GDM1 (cell line): ENCODE measurements at regions not wholly inside any gene's neighbourhood (a gene's known extent, or its start where the extent isn't known, plus 50 kb on each side); places are given as distances from the start of the nearest gene placed in this dataset.
"Not testable (repeated sequence)": the region's sequence is repeated elsewhere in the genome, so short reads cannot be mapped to it uniquely, and the experiment has no call there.

Experiments
- DNase-seq: peaks from one replicate; lab custom pipeline; 2025; lab: John Stamatoyannopoulos, UW

DNA sequence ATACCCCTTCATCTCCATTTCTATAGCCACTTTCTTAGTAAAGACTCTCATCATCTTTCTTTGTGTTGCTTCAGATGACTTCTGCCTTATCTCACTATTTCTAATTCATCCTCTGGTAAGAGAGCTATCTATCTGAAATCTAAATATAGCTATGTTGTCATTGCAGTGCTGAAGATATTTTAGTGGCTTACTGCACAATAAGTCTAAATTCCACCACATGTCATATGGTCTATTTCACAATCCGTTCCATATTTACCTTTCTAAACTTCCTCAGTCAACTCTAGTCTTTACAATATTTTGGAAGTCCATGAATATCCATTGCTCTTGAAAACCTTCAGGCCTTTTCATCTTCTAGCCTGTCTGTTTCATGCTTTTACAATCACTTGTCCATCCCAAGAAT, 465.1 kb upstream of the SLC10A2 start:
- no peak for DNase-seq

DNA sequence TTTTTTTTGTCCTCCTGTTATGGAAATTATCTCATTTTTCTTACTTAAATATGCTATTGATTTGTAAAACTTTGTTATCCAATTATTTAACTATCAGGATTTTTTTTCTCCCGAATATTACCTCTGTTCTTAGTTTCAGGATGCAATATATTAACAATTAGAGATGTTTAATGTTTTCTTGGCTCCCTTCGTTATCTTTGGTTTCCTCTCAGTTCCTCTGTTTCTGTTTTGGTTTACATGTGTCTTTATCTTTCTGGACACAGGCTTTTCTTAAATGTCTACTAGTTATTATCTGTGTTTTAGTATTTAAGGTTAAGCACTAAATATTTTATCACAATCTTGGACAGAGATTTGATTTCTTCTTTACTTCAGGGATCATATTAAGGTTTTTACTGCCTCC, 462.2 kb upstream of the SLC10A2 start:
- no peak for DNase-seq

DNA sequence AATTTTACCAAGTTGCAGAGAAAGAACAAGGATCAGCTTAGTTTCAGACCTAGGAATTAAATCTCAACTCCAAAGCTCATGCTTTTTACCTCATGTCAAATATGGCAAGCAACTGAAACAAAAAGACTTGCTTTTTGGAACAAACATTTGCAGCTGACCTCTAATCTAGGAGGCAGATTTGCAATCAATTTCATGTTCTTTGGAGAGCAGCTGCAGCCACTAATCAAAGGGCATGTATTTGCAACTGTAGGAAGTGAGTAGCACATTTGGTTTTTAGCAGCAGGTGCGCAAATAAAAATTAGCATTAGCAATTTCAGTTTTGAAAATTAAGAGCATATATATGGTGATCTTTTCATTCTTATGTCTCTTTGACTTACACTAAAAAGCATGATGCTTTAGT, 459.3 kb upstream of the SLC10A2 start:
- DNase-seq = no peak

DNA sequence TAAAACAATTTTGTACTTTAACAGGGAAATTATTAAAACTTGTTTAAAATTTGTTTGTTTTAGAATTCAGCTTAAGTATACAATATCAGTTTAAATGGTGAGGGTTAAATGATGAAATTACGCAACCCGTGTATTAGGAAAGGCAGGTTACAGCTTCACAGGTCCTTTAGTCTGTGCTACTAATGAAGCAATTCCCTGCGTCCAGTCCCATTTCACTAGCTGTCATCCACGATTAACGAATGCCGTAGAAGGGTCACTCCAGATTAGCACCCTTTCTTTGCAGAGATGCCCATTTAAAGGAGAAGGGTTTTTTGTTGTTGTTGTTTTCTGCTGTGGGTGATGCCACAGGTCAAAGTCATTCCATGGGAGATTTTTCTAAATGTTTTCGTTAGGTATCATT, 457.6 kb upstream of the SLC10A2 start:
- DNase-seq = no peak

DNA sequence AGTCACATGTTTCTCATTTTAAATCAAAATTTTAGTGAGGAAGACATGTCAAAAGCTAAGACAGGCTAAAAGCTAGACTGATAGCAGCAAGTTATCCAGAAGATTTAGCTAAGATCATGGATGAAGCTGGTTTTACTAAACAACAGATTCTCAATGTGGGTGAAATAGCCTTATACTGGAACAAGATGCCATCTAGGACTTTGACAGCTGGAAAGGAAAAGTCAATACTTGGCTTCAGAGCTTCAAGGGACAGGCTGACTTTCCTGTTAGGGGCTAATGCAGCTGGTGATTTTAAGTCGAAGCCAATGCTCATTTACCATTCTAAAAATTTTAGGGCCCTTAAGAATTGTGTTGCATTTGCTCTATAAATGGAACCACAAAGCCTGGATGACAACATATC, 455.3 kb upstream of the SLC10A2 start:
- DNase-seq = no peak

DNA sequence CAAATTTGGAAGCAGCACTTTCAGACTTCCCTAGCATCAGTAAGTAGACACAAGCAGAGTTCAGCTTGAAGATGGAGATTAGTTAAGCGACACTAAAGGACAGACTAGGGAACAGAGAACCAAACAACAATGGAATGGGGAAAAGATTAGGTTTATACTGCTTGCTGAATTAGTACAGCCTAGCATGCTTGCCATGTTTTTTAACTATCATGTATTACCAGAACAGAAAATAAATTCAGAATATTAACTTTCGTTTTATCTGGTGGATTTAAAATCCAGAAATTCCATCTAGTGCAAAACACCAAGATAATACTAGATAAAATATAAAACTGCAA, 451.5 kb upstream of the SLC10A2 start:
- no peak for DNase-seq

DNA sequence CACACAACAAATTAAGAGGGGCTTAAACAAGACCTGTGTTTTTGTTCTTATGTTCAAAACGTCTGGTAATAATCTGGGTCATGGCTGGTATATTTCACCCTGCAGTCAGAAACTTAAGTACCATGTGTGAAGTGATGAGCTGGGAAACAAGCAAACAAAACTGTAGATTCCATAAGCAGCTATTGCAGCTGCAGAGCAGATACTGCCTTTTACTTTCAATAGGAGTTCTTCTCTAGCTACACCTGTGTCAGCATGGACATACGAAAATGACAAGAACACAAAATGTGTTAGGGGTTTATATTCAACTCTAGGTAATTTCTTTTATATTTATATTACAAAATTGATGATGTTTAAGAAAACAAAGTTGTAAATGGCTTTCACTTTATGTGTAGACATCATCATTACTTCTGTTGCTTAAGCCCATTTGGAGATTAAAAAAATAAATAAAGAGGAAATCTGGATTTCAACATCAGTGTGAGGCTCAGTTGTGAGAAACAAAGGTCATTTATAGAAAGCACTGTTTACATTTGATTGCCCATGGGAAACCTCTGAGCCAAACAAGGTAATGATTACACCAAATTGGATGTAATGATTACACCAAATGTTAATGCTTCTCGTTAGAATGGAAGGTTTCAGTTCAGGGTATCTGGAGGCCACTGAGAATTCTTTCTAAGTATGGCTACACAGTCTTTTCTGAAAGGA, 451.0 kb upstream of the SLC10A2 start:
- DNase-seq = no peak

DNA sequence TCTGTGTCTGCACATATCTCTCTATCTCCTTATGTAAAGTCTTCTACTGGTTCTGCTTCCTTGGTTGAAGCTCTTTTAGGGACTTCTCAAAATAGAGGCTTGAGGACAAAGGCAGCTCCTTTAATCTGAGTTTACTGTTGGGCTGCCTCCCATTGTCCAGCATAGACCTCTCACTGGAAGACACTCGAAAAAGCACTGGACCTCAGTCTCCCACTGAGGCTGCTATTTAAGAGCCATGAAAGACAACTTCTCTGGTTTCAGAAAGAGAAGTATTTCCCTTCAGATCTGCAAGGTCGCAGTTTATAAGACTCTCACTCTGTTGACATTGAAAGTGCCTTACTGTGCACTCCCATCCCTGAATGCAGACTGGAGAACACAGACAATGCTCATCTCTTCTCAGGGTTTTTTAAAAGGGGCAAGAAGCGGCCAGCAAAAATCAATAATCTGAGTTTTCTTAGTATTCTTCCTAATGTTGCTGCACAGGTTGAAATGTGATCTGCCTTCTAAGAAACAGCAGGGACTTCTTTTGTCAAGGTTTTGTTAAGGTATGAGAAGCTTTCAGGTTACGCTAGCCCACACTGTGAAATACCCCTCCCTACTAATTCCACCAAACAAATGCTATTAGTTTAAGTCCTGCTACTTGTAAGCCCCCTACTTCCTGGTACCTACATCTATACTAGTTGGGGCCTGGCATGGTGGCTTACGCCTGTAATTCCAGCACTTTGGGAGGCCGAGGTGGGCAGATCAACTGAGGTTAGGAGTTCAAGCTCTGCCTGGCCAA, 450.0 kb upstream of the SLC10A2 start:
- no peak for DNase-seq

DNA sequence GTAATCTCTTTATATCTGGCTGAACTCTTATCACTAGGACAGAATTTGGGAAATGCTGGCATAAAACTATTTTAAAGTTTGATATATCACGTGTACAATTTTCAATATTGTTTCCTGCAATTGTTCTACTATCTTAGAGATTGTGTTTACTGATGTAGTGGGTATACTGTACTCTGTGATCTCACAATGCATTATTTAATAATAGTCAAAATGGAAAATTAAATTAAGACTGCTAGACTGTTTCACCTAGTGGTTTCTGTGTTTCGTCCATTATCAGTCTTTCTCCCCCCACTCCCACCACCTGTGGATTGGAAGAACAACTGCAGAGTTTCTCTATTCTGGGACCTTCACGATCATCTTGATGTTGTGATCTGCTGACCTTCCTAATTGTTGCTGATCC, 449.2 kb upstream of the SLC10A2 start:
- DNase-seq = no peak

DNA sequence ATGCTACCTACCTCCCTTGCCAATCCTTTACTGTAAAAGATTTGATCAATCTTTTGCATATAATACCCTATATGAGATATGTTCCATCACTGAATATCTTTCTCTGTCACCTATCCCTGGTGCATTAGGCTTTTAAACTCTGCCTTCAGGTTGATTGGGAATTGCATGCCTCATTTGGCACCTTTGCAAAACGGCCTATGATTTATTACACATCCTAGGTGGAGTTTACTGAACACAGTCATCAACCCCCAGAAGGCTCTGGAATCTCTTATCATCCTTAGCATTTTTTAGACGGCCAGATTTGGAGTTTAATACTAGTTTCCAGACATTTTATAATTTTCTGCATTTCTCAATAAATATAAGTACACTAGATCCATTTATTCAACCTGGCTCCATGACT, 448.4 kb upstream of the SLC10A2 start:
- DNase-seq = no peak

DNA sequence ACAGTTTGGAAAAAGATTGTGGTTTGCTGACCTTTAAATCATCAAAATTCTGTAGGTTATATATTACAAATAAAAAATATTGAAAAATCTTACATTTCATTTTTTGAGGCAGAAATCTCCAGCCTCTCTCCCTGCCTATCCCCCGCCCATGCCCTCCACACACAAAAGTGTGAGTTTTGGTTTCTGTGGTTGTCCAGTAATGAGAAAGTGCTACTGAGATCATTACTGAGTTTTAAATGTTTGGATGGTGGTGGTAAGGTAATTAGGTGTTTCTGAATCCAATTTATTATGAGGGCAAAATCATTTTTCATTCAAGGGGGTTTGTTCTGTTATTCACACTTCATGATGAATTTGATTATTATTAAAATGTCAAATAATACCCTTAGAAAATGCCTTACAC, 448.0 kb upstream of the SLC10A2 start:
- DNase-seq = no peak

DNA sequence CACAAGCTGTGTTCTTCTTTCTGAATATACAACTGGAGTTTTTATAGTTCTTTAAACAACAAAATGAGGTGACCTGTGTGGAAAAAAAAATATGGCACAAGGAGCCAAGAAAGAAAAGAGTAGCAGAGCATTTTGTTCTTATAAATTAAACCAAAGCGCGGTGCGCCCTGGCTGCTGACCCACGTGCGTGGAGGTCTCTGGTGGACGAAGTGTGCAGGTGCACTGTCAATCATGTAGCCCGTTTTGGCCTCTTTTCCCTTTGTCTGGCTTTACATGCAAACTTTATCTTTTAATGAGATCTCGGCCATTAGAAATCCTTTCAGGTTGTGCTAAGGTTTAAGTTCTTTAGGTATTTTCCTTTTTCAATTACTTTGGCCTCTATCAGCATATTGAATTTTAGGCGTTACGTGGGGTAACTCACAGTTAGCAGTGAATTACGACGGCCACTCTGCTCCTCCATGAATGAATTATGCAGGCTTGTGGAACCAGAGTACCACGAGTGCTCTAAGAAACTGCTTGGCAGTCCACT, 443.9 kb upstream of the SLC10A2 start:
- DNase-seq = no peak

DNA sequence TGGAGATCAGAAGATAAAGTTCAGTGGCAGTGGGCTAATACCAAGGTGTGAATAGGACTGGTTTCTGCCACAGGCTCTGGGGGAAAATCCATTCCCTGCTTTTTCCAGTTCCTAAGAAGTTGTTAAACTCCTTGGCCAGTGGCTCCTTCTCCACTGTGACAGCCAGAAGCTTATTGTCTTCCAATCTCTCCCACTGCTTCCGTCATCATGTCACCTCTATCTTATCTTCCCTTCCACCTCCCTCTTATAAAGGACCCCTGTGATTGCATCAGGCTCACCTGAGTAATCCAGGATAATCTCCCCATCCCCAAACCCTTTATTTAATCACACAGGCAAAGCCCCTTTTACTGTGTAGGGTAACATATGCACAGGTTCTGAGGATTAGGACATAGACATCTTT, 431.2 kb upstream of the SLC10A2 start:
- no peak for DNase-seq

DNA sequence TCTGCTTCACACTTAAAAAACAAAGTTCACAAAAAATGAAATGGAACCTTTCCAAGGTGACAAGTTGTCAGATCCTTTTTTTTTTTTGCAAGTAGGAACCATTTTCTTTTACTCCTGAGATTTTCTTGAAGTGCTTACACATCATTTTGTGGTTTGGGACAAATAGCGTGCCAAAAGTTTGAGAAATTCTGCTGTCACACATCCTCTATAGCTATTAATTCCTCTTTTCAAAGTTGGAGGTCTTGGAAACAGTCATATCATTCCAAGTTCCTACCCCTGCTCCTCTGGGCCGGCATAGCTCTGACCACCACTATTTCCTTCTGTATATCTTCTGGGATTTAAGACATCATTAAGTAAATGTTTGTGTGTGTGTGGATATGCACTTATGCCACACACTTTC, 421.6 kb upstream of the SLC10A2 start:
- DNase-seq = no peak

DNA sequence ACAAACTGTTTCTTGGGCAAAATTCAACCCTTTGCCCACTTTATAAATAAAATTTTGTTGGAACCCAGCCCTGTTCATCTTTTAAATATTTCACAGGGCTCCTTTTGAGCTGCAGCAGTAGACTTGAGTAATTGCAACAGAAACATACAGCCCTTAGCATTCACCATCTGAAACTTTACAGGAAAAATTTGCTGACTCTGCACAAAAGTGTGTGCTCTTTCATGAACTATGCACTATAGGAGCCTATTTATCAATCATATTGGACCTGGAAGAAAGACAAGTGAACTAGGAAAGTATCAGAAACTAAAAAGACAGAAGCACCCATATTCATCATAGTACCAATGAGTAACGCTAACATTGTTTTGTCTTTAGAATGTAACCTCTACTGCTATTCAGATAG, 406.9 kb upstream of the SLC10A2 start:
- no peak for DNase-seq

DNA sequence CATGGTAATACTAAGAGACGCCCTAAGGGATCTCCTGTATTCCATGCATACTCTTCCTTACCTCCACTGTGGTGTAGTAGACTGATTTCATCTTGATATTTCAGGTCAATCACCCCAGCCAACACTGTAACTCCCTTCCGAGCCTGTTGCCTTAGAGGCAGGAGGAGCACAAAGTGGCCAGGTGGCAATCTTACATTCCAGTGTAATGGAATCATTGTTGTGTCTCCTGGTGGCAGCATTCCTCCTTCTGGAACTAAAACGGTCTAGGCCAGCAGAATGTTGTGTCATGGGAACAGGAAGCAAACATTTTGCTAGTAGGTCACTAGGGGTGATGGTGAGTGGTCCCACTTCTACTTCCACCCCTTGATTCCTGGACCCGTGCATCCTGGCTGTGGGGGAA, 405.7 kb upstream of the SLC10A2 start:
- no peak for DNase-seq

DNA sequence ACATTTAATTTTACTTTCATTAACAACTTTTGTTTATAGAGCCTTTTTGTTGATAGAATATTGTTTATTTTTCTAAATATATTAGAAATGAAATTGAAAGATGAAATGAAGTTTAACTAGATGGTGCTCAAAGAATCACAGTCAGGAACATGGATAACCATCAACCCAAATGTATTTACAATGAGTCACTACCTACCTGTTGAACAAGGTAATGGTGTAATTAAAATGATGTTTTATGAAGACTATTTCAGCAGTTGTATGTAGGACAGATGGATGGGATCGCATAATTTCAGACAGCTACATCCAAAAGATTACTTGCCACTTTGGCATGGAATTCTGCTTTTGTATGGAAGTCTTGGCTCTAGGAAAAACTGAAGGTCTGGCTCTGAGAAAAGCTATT, 403.6 kb upstream of the SLC10A2 start:
- DNase-seq = no peak

DNA sequence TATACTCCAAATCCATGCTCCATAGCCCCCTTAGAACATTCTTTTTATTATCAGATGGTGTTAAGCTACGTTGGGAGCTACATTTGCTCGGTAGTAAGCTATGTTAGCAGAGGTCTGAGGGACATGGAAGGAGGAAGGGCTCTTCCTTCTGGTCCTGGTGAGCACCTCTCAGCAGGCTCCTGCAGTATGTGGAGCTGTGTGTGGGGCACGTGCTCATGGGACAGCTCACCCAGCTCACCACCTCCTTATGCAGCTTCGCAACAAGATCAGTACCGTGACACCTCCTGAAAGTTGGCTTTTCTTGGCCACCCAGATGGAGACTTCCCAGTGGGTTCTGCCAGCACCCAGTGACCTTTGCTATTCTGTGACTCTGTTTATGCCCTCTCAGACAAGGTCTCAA, 400.5 kb upstream of the SLC10A2 start:
- no peak for DNase-seq

DNA sequence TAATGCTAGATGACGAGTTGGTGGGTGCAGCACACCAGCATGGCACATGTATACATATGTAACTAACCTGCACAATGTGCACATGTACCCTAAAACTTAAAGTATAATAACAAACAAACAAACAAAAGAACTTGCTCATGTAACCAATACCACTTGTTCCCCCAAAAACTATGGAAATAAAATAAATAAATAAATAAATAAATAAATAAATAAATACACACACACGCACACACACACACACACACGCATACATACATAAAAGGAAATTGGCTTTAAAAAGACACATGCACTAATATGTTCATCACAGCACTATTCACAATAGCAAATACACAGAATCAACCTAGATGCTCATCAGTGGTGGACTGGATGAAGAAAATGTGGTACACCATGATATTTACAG, 394.0 kb upstream of the SLC10A2 start:
- not testable (repeated sequence) for DNase-seq

DNA sequence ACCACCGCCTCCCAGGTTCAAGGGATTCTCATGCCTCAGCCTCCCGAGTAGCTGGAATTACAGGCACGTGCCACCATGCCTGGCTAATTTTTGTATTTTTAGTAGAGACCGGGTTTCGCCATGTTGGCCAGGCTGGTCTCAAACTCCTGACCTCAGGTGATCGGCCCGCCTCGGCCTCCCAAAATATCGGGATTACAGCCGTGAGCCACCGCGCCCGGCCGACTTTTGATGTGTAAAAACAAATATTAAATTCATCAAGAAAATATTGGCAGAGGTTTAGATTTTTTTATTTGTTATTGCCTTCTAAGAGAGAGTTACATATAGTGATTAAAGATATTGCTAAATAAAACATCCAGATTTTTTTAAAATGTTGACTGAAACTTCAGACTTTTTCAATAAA, 390.8 kb upstream of the SLC10A2 start:
- DNase-seq = not testable (repeated sequence)

DNA sequence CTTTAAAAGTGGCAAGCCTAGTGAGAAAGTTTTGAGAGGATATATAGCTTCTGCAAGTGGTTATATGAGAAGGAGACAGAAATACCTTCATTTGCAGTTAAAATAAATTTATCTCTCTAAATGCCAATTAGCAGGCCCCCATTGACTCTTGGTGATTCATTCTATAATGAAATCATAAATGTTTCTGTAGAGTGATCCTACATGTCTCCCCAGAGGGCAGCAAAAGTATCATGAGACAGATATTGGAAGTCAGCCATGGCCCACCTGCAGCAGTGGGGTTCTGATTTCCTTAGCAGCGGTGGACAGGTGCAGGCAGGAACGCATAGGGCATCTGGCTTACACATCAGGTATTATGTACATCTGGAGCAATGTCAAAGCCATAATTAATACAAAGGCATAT, 385.4 kb upstream of the SLC10A2 start:
- no peak for DNase-seq

DNA sequence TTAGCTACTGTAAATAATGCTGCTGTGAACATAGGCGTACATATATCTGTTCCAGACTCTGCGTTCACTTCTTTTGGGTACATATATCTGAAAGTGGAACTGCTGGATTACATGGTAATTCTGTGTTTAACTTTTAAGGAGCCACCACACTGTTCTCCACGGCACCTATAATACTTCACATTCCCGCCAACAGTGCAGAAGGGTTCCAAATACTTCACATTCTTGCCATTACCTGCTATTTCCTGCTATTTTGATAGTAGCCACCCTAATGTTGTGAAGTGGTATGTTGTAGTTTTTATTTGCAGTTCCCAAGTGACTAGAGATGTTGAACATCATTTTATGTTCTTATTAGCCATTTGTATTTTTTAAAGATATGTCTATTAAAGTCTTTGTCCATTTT, 377.4 kb upstream of the SLC10A2 start:
- no peak for DNase-seq

DNA sequence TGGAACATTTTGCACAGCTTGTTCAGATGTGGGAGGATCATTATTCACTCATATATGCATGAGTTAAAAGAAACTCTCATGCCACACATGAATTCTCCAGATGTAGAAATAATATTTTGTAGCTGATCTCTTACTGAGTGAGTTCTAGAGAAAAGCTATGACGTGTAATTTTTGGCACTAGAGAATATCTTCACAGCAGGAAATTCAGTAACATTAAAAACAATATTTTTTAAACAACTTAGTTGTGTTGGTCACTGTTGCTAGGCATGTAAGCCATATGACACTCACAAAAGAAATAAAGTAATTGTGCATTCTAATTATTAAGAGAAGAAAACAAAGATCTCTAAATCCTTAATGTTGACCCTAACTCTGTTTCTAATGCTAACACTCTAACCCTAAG, 371.4 kb upstream of the SLC10A2 start:
- DNase-seq = no peak
